ENCODE measurements at regions not wholly inside any gene's neighbourhood (a gene's known extent, or its start where the extent isn't known, plus 50 kb on each side); places are given as distances from the start of the nearest gene placed in this dataset.

DNA sequence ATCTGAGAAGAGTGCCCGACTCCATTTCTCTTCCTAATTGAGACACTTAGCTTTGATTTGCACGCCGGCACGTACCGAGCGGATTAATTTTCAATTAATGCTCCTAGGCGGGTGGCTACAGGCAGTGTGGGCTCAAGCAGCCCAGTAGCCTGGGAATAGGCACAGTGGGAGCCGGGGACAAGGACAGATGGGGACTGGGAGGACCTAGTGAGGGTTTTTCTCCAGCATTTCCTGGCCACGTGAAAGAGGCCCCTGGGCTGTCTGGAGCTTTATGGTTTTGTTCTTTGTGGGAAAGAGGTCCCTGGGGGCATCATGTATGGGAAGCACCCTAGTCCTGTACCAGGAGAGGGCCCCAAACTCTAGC is 78.6 kb upstream of the CSF3R start:
- DNase-seq (ENCODE audit: low read depth) = no peak
- H3K4me3 ChIP-seq (ENCODE audit: low read length) = no peak overlapping the region
- TF ChIP-seq, protein P1, sequence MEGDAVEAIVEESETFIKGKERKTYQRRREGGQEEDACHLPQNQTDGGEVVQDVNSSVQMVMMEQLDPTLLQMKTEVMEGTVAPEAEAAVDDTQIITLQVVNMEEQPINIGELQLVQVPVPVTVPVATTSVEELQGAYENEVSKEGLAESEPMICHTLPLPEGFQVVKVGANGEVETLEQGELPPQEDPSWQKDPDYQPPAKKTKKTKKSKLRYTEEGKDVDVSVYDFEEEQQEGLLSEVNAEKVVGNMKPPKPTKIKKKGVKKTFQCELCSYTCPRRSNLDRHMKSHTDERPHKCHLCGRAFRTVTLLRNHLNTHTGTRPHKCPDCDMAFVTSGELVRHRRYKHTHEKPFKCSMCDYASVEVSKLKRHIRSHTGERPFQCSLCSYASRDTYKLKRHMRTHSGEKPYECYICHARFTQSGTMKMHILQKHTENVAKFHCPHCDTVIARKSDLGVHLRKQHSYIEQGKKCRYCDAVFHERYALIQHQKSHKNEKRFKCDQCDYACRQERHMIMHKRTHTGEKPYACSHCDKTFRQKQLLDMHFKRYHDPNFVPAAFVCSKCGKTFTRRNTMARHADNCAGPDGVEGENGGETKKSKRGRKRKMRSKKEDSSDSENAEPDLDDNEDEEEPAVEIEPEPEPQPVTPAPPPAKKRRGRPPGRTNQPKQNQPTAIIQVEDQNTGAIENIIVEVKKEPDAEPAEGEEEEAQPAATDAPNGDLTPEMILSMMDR (conservative IDR thresholded peaks at IDR 0.05; ENCODE audit: low read depth, low read length) = no peak

DNA sequence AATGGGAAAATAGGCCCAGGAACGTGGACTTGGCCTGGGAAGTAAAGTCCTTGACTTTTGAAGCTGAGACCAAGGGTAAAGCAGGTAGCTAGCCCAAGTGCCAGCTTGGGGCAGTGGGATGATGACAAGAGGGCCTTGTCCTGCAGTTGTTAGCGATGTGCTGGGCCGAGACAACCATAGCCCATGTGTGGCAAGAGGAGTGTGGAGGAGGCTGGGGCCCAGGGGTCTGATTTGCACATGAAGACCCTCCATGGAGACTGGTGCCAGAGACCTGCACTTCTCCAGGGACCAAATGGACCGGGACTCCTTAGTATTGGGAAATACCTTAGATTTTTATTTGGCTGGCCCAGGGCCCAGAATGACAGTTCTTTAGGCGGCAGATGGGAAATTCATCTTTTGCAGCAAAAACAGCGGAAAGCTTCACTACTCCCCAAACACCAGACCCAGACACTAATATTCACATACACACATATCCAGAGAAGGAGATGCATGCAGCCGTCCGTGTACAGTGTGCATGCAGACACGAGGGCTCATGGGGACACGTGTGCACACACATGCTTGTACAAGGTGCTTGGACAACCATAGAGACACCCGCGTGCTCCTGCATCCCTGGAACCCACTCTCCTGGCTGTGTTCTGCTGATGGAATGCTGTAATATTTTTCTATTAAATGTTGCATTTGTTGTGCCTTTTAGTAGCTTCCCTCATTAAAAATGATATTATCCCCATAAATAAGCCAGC is 78.1 kb upstream of the CSF3R start:
- no peak for DNase-seq (ENCODE audit: low read depth)
- no peak overlapping the region for H3K4me3 ChIP-seq (ENCODE audit: low read length)
- TF ChIP-seq, protein P1 (conservative IDR thresholded peaks at IDR 0.05; ENCODE audit: low read depth, low read length) = no peak

DNA sequence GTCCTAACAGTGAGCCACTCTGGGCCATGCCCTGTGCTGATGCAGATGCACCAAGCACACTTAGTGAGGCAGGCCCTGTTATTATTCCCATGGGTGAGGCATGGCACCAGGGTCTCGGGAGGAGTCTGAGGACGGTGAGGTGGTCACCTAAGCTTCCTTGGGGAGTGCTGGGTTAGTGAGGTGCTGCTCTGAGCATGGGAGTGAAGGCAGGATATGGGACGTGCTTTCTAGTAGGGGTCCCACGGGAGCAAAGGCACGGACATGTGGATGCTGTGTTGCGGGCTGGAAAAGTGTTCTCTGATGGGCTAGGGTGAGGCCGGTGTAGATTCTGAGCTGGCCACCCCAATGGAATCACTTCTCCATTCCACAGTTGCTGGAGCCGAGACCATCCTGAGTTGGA is 77.5 kb upstream of the CSF3R start:
- TF ChIP-seq, protein P1 (conservative IDR thresholded peaks at IDR 0.05; ENCODE audit: low read depth, low read length) = no peak
- no peak for DNase-seq (ENCODE audit: low read depth)
- no peak overlapping the region for H3K4me3 ChIP-seq (ENCODE audit: low read length)

DNA sequence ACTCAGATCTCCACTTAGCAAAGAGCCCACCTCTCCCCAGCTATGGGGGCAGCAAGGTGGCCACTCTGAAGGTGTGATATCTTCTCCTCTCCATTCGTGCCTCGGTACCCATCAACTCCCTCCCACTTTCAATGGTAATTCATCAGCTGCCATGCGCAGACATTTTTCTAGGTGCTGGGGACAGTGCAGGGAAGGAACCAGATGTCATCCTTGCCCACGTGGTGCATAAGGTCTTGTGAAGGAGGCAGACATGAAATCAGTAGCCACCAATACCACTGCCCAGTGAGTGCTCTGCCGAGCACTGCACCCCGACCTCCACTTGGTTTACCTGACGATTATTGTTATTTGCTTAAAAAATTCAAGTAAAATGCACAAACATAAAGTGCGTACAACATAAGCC is 76.3 kb upstream of the CSF3R start:
- no peak overlapping the region for H3K4me3 ChIP-seq (ENCODE audit: low read length)
- DNase-seq (ENCODE audit: low read depth) = no peak
- TF ChIP-seq, protein P1 (conservative IDR thresholded peaks at IDR 0.05; ENCODE audit: low read depth, low read length) = no peak

DNA sequence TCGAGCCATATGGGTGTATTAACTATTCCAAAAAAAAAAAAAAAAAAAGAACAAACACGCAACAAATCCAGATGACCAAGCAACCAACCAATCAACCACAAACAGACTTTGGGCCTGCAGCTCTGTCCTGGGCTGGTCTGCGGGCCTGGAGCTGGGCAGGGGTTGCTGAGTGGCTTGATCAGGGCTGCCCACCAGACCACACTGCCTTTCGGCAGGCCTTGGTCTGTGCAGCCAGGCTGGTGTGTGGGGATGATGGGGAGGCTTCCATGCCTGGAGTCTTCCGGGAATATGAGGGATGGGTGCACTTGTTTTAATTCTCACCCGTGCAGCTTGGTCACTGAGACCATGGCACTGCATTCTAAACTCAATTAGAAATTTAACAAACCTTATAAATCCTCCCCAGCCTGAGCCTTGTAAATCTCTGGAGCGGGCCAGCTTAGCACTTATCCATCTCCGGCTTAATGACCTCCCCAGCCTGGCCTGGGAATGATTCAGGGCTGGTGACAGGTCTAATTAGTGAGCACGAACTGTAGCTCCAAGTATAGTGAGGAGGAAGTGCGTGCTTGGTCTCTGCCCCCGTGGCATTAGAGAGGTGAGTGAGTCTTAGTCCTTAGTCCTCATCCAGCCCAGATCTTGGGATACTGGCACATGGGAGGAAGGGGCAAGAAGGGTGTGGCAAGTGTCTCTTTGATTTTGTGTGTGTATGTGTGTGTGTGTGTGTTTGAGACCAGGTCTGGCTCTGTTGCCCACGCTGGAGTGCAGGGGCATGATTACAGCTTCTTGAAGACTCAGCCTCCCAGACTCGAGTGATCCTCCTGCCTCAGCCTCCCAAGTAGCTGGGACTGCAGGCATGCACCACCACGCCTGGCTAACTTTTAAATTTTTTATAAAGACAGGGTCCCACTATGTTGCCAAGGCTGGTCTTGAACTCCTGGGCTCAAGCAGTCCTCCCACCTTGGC is 74.6 kb upstream of the CSF3R start:
- no peak overlapping the region for H3K4me3 ChIP-seq (ENCODE audit: low read length)
- TF ChIP-seq, protein P1 (conservative IDR thresholded peaks at IDR 0.05; ENCODE audit: low read depth, low read length) = no peak
- DNase-seq (ENCODE audit: low read depth) = peak; percentile 1

DNA sequence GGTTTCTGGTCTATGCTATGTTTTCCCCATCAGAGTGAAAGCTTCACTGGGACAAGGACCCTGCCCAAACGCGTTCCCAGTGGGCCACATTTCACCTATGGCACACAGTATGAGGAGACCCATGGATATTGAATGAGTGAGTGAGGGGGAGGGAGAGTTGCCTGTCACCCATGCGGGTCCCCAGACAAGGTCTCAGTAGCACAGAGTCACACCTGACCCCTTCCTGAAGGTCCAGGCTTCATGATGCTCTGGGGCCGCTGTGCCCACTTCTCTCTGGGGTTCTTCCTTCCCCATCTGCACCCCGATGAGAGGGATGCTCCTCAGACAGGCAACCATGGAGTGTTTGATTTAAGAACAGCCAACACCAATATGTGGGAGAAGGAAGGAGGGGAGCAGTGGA is 72.3 kb upstream of the CSF3R start:
- H3K4me3 ChIP-seq (ENCODE audit: low read length) = no peak overlapping the region
- no peak for DNase-seq (ENCODE audit: low read depth)
- TF ChIP-seq, protein P1 (conservative IDR thresholded peaks at IDR 0.05; ENCODE audit: low read depth, low read length) = no peak

Measured in retinal pigment epithelial cell (primary cell).